HepG2 (cell line): ENCODE measurements at regions not wholly inside any gene's neighbourhood (a gene's known extent, or its start where the extent isn't known, plus 50 kb on each side); places are given as distances from the start of the nearest gene placed in this dataset.

ENCODE experiments used
- ATAC-seq: fragments of 200-7000 bp; cut with Tn5 transposase; 3 replicates; pipeline ENCODE4 v1.9.1; 2020; ENCODE audit warnings: mild to moderate bottlenecking, moderate library complexity
- BruUV-seq: library from RNA; stranded (reverse); fragments of 400-500 nt; replicated peaks from 2 replicates; lab custom pipeline; 2021; lab: Mats Ljungman, UMichigan
- CTCF ChIA-PET: fragments of 300-600 bp; formaldehyde crosslinking; extraction: SDS; loops from one replicate; lab custom pipeline; 2021; ENCODE audit warnings: low total read pairs, inconsistent platforms, low intra/inter-chr PET ratio; lab: Yijun Ruan, JAX
- POLR2A ChIA-PET: fragments of 350-600 bp; sonication (Branson Sonifier 250); formaldehyde crosslinking; loops from one replicate; lab custom pipeline; 2020; ENCODE audit warnings: antibody characterized with exemption, inconsistent platforms; lab: Yijun Ruan, JAX
- DNase-seq: peaks from one replicate; pipeline ENCODE4 v3.0.0-alpha.2; 2015; ENCODE audit warnings: low spot score
- FAIRE-seq: peaks from 3 replicates; lab custom pipeline; 2011; peaks lifted over from hg19 to GRCh38; lab: Jason Lieb, UNC
- H2AFZ ChIP-seq: one replicate; pipeline ENCODE4 v1.6.1; 2011; ENCODE audit warnings: low read length, inconsistent platforms
- H3K27ac ChIP-seq: fragments of 300-600 bp; 3 replicates; pipeline ENCODE4 v1.8.0; 2011; ENCODE audit warnings: mixed run types, mild to moderate bottlenecking, mixed read lengths, low read length, inconsistent platforms; ENCODE audit not compliant: insufficient read depth; ENCODE audit errors: extremely low read length
- H3K27me3 ChIP-seq, 2 experiments: fragments of 200-600 bp in 1 of 2; 2 replicates in 1 of 2; 3 replicates in 1 of 2; pipeline versions ENCODE4 v1.6.0 to v1.8.0; 2011; ENCODE audit warnings: low read length in 2 of 2, mild to moderate bottlenecking in 2 of 2, moderate library complexity in 2 of 2, inconsistent platforms in 1 of 2; ENCODE audit not compliant: insufficient read depth in 2 of 2, control insufficient read depth in 1 of 2
- H3K36me3 ChIP-seq, 2 experiments: fragments of 200-600 bp in 1 of 2; replicated peaks in 1 of 2; 2 replicates in 1 of 2; 3 replicates in 1 of 2; pipeline versions ENCODE4 v1.5.1 to v1.8.0; 2011; ENCODE audit warnings: low read length in 2 of 2, inconsistent platforms in 1 of 2; ENCODE audit not compliant: insufficient read depth in 2 of 2, control insufficient read depth in 1 of 2
- H3K4me1 ChIP-seq: 2 replicates; pipeline ENCODE4 v1.5.1; 2012; ENCODE audit warnings: low read length, inconsistent platforms; ENCODE audit not compliant: insufficient read depth
- H3K4me2 ChIP-seq: 2 replicates; pipeline ENCODE4 v1.6.0; 2011; ENCODE audit warnings: low read depth, low read length, inconsistent platforms
- H3K4me3 ChIP-seq, 3 experiments: fragments of 200-600 bp in 1 of 3; sonication (generic), shearing (Covaris generic) in 1 of 3; replicated peaks in 1 of 3; 2 replicates each; pipeline ENCODE4 v1.5.1; 2011 to 2016; ENCODE audit warnings: low read length in 3 of 3, inconsistent platforms in 2 of 3, low read depth in 2 of 3, mild to moderate bottlenecking in 2 of 3, control low read depth in 1 of 3, mixed read lengths in 1 of 3; ENCODE audit not compliant: insufficient read depth in 1 of 3
- H3K79me2 ChIP-seq: one replicate; pipeline ENCODE4 v1.6.1; 2011; ENCODE audit warnings: low read length, inconsistent platforms; ENCODE audit not compliant: insufficient read depth
- H3K9ac ChIP-seq: 2 replicates; pipeline ENCODE4 v1.6.0; 2011; ENCODE audit warnings: mild to moderate bottlenecking, low read depth, low read length, inconsistent platforms; ENCODE audit not compliant: insufficient read depth
- H3K9me3 ChIP-seq: 2 replicates; pipeline ENCODE4 v1.5.1; 2012; ENCODE audit warnings: mild to moderate bottlenecking, low read length
- H4K20me1 ChIP-seq: 2 replicates; pipeline ENCODE4 v1.6.0; 2011; ENCODE audit warnings: inconsistent platforms, mild to moderate bottlenecking, low read length, moderate library complexity; ENCODE audit not compliant: insufficient read depth
- ATF7 ChIP-seq, 2 experiments: fragments of 450-650 bp in 1 of 2; sonication (generic) in 1 of 2; formaldehyde crosslinking in 1 of 2; IDR thresholded peaks; 2 replicates each; pipeline versions ENCODE4 v1.4.0 to v1.6.1; 2016 to 2020; ENCODE audit warnings: antibody characterized with exemption in 1 of 2, mild to moderate bottlenecking in 1 of 2, missing genetic modification reagents in 1 of 2
- GABPA ChIP-seq, 2 experiments: IDR thresholded peaks; 2 replicates each; pipeline ENCODE4 v1.6.1; 2011 to 2016; ENCODE audit warnings: low read depth in 2 of 2, low read length in 1 of 2, missing biosample characterization in 1 of 2, missing genetic modification characterization in 1 of 2
- GABPB1 ChIP-seq: IDR thresholded peaks from 2 replicates; pipeline ENCODE4 v1.6.1; 2016; ENCODE audit warnings: mild to moderate bottlenecking, missing genetic modification reagents, moderate library complexity, missing compliant biosample characterization
- GFI1 ChIP-seq: sonication (generic); formaldehyde crosslinking; IDR thresholded peaks from 2 replicates; pipeline ENCODE4 v1.5.0; 2020; ENCODE audit warnings: missing genetic modification reagents, mild to moderate bottlenecking, borderline replicate concordance
- UBTF ChIP-seq: sonication (generic); formaldehyde crosslinking; IDR thresholded peaks from 2 replicates; pipeline ENCODE4 v1.4.0; 2020; ENCODE audit warnings: mild to moderate bottlenecking, missing genetic modification reagents
- ZFP36 ChIP-seq: fragments of 150-350 bp; IDR thresholded peaks from 2 replicates; pipeline ENCODE4 v1.6.1; 2018; ENCODE audit warnings: borderline replicate concordance, low read length, low read depth; ENCODE audit not compliant: partially characterized antibody
- WGBS: methylation state at CpG from one replicate; pipeline ENCODE4 v1.1.6; 2017; ENCODE audit warnings: low lambda C conversion rate; 5-methylcytosine and 5-hydroxymethylcytosine counted together
- in situ Hi-C: cut with HindIII; loops from 2 replicates; pipeline ENCODE4 v1.10.0; 2017; ENCODE audit warnings: low pct_unique_long_range_greater_than_20kb; ENCODE audit not compliant: extremely low pct_ligation_motif_present
- intact Hi-C: fragments of 100-400 bp; cut with micrococcal nuclease; formaldehyde crosslinking; loops from one replicate; pipeline ENCODE4 v1.10.0; 2022; ENCODE audit not compliant: unreplicated experiment

GRCh38 chr12:68454892-68455291 is 122.7 kb upstream of the MDM1 start (continued):
- no peak for TF ChIP-seq UBTF
- TF ChIP-seq GFI1 (CRISPR knock-in tag) = no peak

- peaks cover 9% of the 10 kb centered on the region; the same call in 1 of the 2 replicates for H3K4me1 ChIP-seq
- no peaks in the 10 kb centered on the region for H3K9me3 ChIP-seq
- TF ChIP-seq ATF7 (IDR thresholded peaks at IDR 0.05) (peak; percentile 34; the same call in 1 of the 2 replicates), ATF7 (CRISPR knock-in tag; IDR thresholded peaks at IDR 0.05) (no peak), GABPB1 (peak; percentile 27; the same call in 1 of the 2 replicates), GABPA (IDR thresholded peaks at IDR 0.05; ENCODE audit: low read depth, low read length) (peak; percentile 31; the same call in 1 of the 2 replicates), GABPA (CRISPR knock-in tag; IDR thresholded peaks at IDR 0.05; ENCODE audit: low read depth) (peak; percentile 72), ZFP36 (no peak)
- ATAC-seq (no peak), DNase-seq (no peak), FAIRE-seq (no peak)
- H3K27ac ChIP-seq = no peak overlapping the region
- BruUV-seq = no TSS peak
- H3K9ac ChIP-seq = no peak overlapping the region
- WGBS = 20% methylated on average over 2 of the region's 2 CpGs
- intact Hi-C loops (no loop called here), in situ Hi-C loops (no loop called here)
- no peaks in the 10 kb centered on the region for H3K79me2 ChIP-seq
- H3K27me3 ChIP-seq = no peaks in the 10 kb centered on the region; a peak in 1 of 5 replicates
- no peaks in the 10 kb centered on the region for H3K36me3 ChIP-seq
- no peaks in the 10 kb centered on the region for H4K20me1 ChIP-seq
- H3K4me2 ChIP-seq = no peak overlapping the region; the same call in 1 of the 2 replicates
- CTCF ChIA-PET = no interaction called here
- no peak overlapping the region for H2AFZ ChIP-seq
- H3K4me3 ChIP-seq = no peak overlapping the region
- POLR2A ChIA-PET = no interaction called here
Observed at GRCh38 chr12:68455691-68456345, 123.7 kb upstream of the MDM1 start.
